ENCODE measurements at regions not wholly inside any gene's neighbourhood (a gene's known extent, or its start where the extent isn't known, plus 50 kb on each side); places are given as distances from the start of the nearest gene placed in this dataset.

- Mint-ChIP-seq H3K27ac (no peak overlapping the region), H3K9me3 (ENCODE audit: insufficient read depth) (no peaks in the 10 kb centered on the region), H3K4me1 (no peaks in the 10 kb centered on the region), H3K4me3 (no peak overlapping the region), H3K27me3 (no peaks in the 10 kb centered on the region)
- CTCF ChIA-PET = no interaction called here
- POLR2A ChIA-PET = no interaction called here
- no peak overlapping the region for H3K27ac ChIP-seq (ENCODE audit: low read length in 2 of 2)
- no peak for TF ChIP-seq CTCF (IDR thresholded peaks at IDR 0.05)
- no peak for TF ChIP-seq EZH2 (IDR thresholded peaks at IDR 0.05; ENCODE audit: borderline replicate concordance, insufficient read depth, low read depth, low read length, poor library complexity, severe bottlenecking)
- H2AFZ ChIP-seq (ENCODE audit: insufficient read depth, low read depth, low read length, poor library complexity, severe bottlenecking) = no peak overlapping the region
- 98% methylated on average over 5 of the region's 6 CpGs for WGBS (ENCODE audit: insufficient coverage)
- H3K79me2 ChIP-seq (ENCODE audit: control insufficient read depth, insufficient read depth, low read length) = no peaks in the 10 kb centered on the region
- ATAC-seq (ENCODE audit: low read depth) (no peak), DNase-seq (no peak)
- intact Hi-C loops (cut with micrococcal nuclease) = no loop called here
- H3K4me1 ChIP-seq (ENCODE audit: control insufficient read depth in 2 of 2, insufficient read depth in 2 of 2, low read length in 2 of 2) = no peaks in the 10 kb centered on the region
- no peak overlapping the region for H3K9ac ChIP-seq (ENCODE audit: low read length)
- H4K20me1 ChIP-seq (ENCODE audit: control insufficient read depth, insufficient read depth, low read length, poor library complexity, severe bottlenecking) = no peaks in the 10 kb centered on the region
- no peak overlapping the region for H3K4me3 ChIP-seq (ENCODE audit: control extremely low read depth in 1 of 5, extremely low read depth in 1 of 5, insufficient read depth in 1 of 5, low read depth in 2 of 5, low read length in 4 of 5)
- peaks cover 0 to 7% (median 0%) of the 10 kb centered on the region in 3 donors for H3K9me3 ChIP-seq (ENCODE audit: control extremely low read depth in 1 of 3, control insufficient read depth in 2 of 3, insufficient read depth in 1 of 3, low read length in 2 of 3)
- H3K4me2 ChIP-seq (replicated peaks; ENCODE audit: low read depth, low read length, poor library complexity, severe bottlenecking) = no peak overlapping the region
- no peaks in the 10 kb centered on the region for H3K27me3 ChIP-seq (replicated peaks in 1 of 4; ENCODE audit: control extremely low read depth in 1 of 4, control insufficient read depth in 3 of 4, insufficient read depth in 4 of 4, low read length in 3 of 4)
- no peaks in the 10 kb centered on the region for H3K36me3 ChIP-seq (replicated peaks in 1 of 2; ENCODE audit: control extremely low read depth in 1 of 2, control insufficient read depth in 1 of 2, extremely low read depth in 1 of 2, insufficient read depth in 2 of 2, low read length in 1 of 2)
Measured at GRCh38 chr12:125509195-125509594, 444.0 kb downstream of the AACS start.

GRCh38 chr12:125512541-125513298 lies 447.5 kb downstream of the AACS start:
- intact Hi-C loops (cut with micrococcal nuclease) = no loop called here
- no peak for DNase-seq

More at GRCh38 chr12:125512541-125513298, 447.5 kb downstream of the AACS start:
- Histone ChIP-seq H3K9me3 (ENCODE audit: control extremely low read depth in 1 of 3, control insufficient read depth in 2 of 3, insufficient read depth in 1 of 3, low read length in 2 of 3) (peaks cover 0 to 11% (median 0%) of the 10 kb centered on the region in 3 donors), H3K9ac (ENCODE audit: low read length) (no peak overlapping the region), H4K20me1 (ENCODE audit: control insufficient read depth, insufficient read depth, low read length, poor library complexity, severe bottlenecking) (no peaks in the 10 kb centered on the region), H3K36me3 (replicated peaks in 1 of 2; ENCODE audit: control extremely low read depth in 1 of 2, control insufficient read depth in 1 of 2, extremely low read depth in 1 of 2, insufficient read depth in 2 of 2, low read length in 1 of 2) (no peaks in the 10 kb centered on the region), H3K4me3 (ENCODE audit: control extremely low read depth in 1 of 5, extremely low read depth in 1 of 5, insufficient read depth in 1 of 5, low read depth in 2 of 5, low read length in 4 of 5) (no peak overlapping the region), H3K79me2 (ENCODE audit: control insufficient read depth, insufficient read depth, low read length) (no peaks in the 10 kb centered on the region), H2AFZ (ENCODE audit: insufficient read depth, low read depth, low read length, poor library complexity, severe bottlenecking) (no peak overlapping the region), H3K4me1 (ENCODE audit: control insufficient read depth in 2 of 2, insufficient read depth in 2 of 2, low read length in 2 of 2) (no peaks in the 10 kb centered on the region), H3K4me2 (replicated peaks; ENCODE audit: low read depth, low read length, poor library complexity, severe bottlenecking) (no peak overlapping the region), H3K27ac (ENCODE audit: low read length in 2 of 2) (no peak overlapping the region), H3K27me3 (replicated peaks in 1 of 4; ENCODE audit: control extremely low read depth in 1 of 4, control insufficient read depth in 3 of 4, insufficient read depth in 4 of 4, low read length in 3 of 4) (no peaks in the 10 kb centered on the region)
- 32% methylated on average over 9 of the region's 12 CpGs for WGBS (ENCODE audit: insufficient coverage)
- Mint-ChIP-seq H3K27me3 (no peaks in the 10 kb centered on the region), H3K9me3 (ENCODE audit: insufficient read depth) (no peaks in the 10 kb centered on the region), H3K27ac (no peak overlapping the region), H3K4me3 (no peak overlapping the region), H3K4me1 (no peaks in the 10 kb centered on the region)
- TF ChIP-seq CTCF (IDR thresholded peaks at IDR 0.05) (no peak), EZH2 (IDR thresholded peaks at IDR 0.05; ENCODE audit: borderline replicate concordance, insufficient read depth, low read depth, low read length, poor library complexity, severe bottlenecking) (no peak)
- POLR2A ChIA-PET = no interaction called here
- no peak for ATAC-seq (ENCODE audit: low read depth)
- CTCF ChIA-PET = no interaction called here

Data from B cell (primary cell).